Breast epithelium (tissue), 3 donors: ENCODE measurements at regions not wholly inside any gene's neighbourhood (a gene's known extent, or its start where the extent isn't known, plus 50 kb on each side); places are given as distances from the start of the nearest gene placed in this dataset.

Source experiments
- CTCF ChIP-seq, 3 donors: fragments of 450-650 bp; IDR thresholded peaks; one replicate each; pipeline ENCODE4 v1.5.1; 2016 to 2017; ENCODE audit warnings: antibody characterized with exemption in 3 of 3, mild to moderate bottlenecking in 3 of 3, moderate library complexity in 3 of 3
- POLR2A ChIP-seq: fragments of 450-650 bp; IDR thresholded peaks from one replicate; pipeline ENCODE4 v1.6.1; 2016; ENCODE audit warnings: antibody characterized with exemption, mild to moderate bottlenecking, moderate library complexity
- POLR2AphosphoS5 ChIP-seq, 3 donors: sonication (generic); formaldehyde crosslinking; IDR thresholded peaks; one replicate each; pipeline ENCODE4 v1.6.1; 2017; ENCODE audit warnings: antibody characterized with exemption in 3 of 3

GRCh38 chr2:144083211-144083610 lies 436.7 kb downstream of the ZEB2 start:
- TF ChIP-seq POLR2AphosphoS5 (IDR thresholded peaks at IDR 0.05) (no peak), CTCF (IDR thresholded peaks at IDR 0.05) (no peak), POLR2A (no peak)
